Hematopoietic multipotent progenitor cell treated with erythropoietin and hydrocortisone succinate and interleukin-3 and kit ligand, for 17 days (in vitro differentiated cells): ENCODE measurements at regions not wholly inside any gene's neighbourhood (a gene's known extent, or its start where the extent isn't known, plus 50 kb on each side); places are given as distances from the start of the nearest gene placed in this dataset.
A peak's percentile ranks its signal among the peaks of the same experiment; 100 is the strongest.
"Not testable (repeated sequence)": the region's sequence is repeated elsewhere in the genome, so short reads cannot be mapped to it uniquely, and the experiment has no call there.

Experiments
- DNase-seq: peaks from one replicate; pipeline ENCODE4 v3.0.0-alpha.2; 2015; ENCODE audit warnings: low spot score

GRCh38 chr11:12585861-12586260 lies 88.4 kb upstream of the TEAD1 start:
- no peak for DNase-seq

GRCh38 chr11:12587333-12587991 lies 86.8 kb upstream of the TEAD1 start:
- no peak for DNase-seq

- no peak for DNase-seq
Measured at GRCh38 chr11:12591706-12592105, 82.5 kb upstream of the TEAD1 start.

GRCh38 chr11:12592283-12592682 lies 81.9 kb upstream of the TEAD1 start:
- no peak for DNase-seq

- DNase-seq: not testable (repeated sequence)
Measured at GRCh38 chr11:12595089-12595847, 79.0 kb upstream of the TEAD1 start.

- no peak for DNase-seq
Measured at GRCh38 chr11:12598330-12599256, 75.6 kb upstream of the TEAD1 start.

GRCh38 chr11:12599408-12600143 lies 74.6 kb upstream of the TEAD1 start:
- peak; percentile 12 for DNase-seq

GRCh38 chr11:12600829-12601228 lies 73.4 kb upstream of the TEAD1 start:
- DNase-seq: no peak

GRCh38 chr11:12602421-12602820 lies 71.8 kb upstream of the TEAD1 start:
- DNase-seq: no peak

- DNase-seq: no peak
Measured at GRCh38 chr11:12603143-12604088, 70.8 kb upstream of the TEAD1 start.

GRCh38 chr11:12604557-12605153 lies 69.6 kb upstream of the TEAD1 start:
- no peak for DNase-seq

- DNase-seq: no peak
Measured at GRCh38 chr11:12606597-12606996, 67.6 kb upstream of the TEAD1 start.

GRCh38 chr11:12608678-12609077 lies 65.5 kb upstream of the TEAD1 start:
- DNase-seq: not testable (repeated sequence)

- no peak for DNase-seq
Measured at GRCh38 chr11:12611352-12611751, 62.9 kb upstream of the TEAD1 start.

- DNase-seq: no peak
Measured at GRCh38 chr11:12617632-12618031, 56.6 kb upstream of the TEAD1 start.

- no peak for DNase-seq
Measured at GRCh38 chr11:12618743-12619540, 55.3 kb upstream of the TEAD1 start.

- no peak for DNase-seq
Measured at GRCh38 chr11:12623869-12624268, 50.4 kb upstream of the TEAD1 start.
